SK-N-SH treated with all-trans-retinoic acid at 6 μM for 48 hours (cell line): ENCODE measurements at regions not wholly inside any gene's neighbourhood (a gene's known extent, or its start where the extent isn't known, plus 50 kb on each side); places are given as distances from the start of the nearest gene placed in this dataset.

ENCODE experiments used
- ARNTL ChIP-seq: fragments of 450-650 bp; formaldehyde crosslinking; IDR thresholded peaks from 2 replicates; pipeline ENCODE4 v1.5.0; 2020; ENCODE audit warnings: low read depth, mild to moderate bottlenecking, moderate library complexity, borderline replicate concordance
- CREB5 ChIP-seq: fragments of 250-450 bp; sonication (Bioruptor Pico); IDR thresholded peaks from 2 replicates; pipeline ENCODE4 v1.5.1; 2020; ENCODE audit warnings: low read depth, mild to moderate bottlenecking, moderate library complexity
- RARB ChIP-seq: fragments of 250-450 bp; sonication (Bioruptor Pico); IDR thresholded peaks from 2 replicates; pipeline ENCODE4 v1.8.0; 2021; ENCODE audit warnings: mild to moderate bottlenecking, moderate library complexity
- TF ChIP-seq, protein P1 (sequence below): fragments of 250-450 bp; sonication (Bioruptor Pico); IDR thresholded peaks from 2 replicates; pipeline ENCODE4 v1.5.0; 2020; ENCODE audit warnings: mild to moderate bottlenecking, moderate library complexity

- TF ChIP-seq, protein P1, sequence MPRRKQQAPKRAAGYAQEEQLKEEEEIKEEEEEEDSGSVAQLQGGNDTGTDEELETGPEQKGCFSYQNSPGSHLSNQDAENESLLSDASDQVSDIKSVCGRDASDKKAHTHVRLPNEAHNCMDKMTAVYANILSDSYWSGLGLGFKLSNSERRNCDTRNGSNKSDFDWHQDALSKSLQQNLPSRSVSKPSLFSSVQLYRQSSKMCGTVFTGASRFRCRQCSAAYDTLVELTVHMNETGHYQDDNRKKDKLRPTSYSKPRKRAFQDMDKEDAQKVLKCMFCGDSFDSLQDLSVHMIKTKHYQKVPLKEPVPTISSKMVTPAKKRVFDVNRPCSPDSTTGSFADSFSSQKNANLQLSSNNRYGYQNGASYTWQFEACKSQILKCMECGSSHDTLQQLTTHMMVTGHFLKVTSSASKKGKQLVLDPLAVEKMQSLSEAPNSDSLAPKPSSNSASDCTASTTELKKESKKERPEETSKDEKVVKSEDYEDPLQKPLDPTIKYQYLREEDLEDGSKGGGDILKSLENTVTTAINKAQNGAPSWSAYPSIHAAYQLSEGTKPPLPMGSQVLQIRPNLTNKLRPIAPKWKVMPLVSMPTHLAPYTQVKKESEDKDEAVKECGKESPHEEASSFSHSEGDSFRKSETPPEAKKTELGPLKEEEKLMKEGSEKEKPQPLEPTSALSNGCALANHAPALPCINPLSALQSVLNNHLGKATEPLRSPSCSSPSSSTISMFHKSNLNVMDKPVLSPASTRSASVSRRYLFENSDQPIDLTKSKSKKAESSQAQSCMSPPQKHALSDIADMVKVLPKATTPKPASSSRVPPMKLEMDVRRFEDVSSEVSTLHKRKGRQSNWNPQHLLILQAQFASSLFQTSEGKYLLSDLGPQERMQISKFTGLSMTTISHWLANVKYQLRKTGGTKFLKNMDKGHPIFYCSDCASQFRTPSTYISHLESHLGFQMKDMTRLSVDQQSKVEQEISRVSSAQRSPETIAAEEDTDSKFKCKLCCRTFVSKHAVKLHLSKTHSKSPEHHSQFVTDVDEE (CRISPR knock-in tag) = no peak
- TF ChIP-seq RARB (CRISPR knock-in tag) (no peak), ARNTL (CRISPR knock-in tag) (no peak), CREB5 (CRISPR knock-in tag) (no peak)
These were observed 1233.6 kb upstream of the TMEFF2 start for GRCh38 chr2:193428336-193428818.
